GM23248 (cell line): ENCODE measurements at regions not wholly inside any gene's neighbourhood (a gene's known extent, or its start where the extent isn't known, plus 50 kb on each side); places are given as distances from the start of the nearest gene placed in this dataset.

Experiments
- DNase-seq: peaks from one replicate; pipeline ENCODE4 v3.0.0-alpha.2; 2015
- H2AFZ ChIP-seq: fragments of 200-600 bp; sonication (generic); 2 replicates; pipeline ENCODE4 v1.6.1; 2016; ENCODE audit warnings: antibody characterized with exemption
- H3F3A ChIP-seq: fragments of 200-600 bp; sonication (generic); 2 replicates; pipeline ENCODE4 v1.6.1; 2016; ENCODE audit warnings: mild to moderate bottlenecking, antibody characterized with exemption, mixed run types; ENCODE audit not compliant: insufficient read depth
- H3K27ac ChIP-seq: fragments of 200-600 bp; sonication (generic); 2 replicates; pipeline ENCODE4 v1.5.1; 2016; ENCODE audit warnings: mild to moderate bottlenecking
- H3K27me3 ChIP-seq: fragments of 200-600 bp; sonication (generic); replicated peaks from 2 replicates; pipeline ENCODE4 v1.6.1; 2016; ENCODE audit warnings: mild to moderate bottlenecking; ENCODE audit not compliant: insufficient read depth
- H3K36me3 ChIP-seq: fragments of 200-600 bp; sonication (generic); 2 replicates; pipeline ENCODE4 v1.6.1; 2016; ENCODE audit warnings: low read depth, mild to moderate bottlenecking
- H3K4me1 ChIP-seq: fragments of 200-600 bp; sonication (generic); 2 replicates; pipeline ENCODE4 v1.6.1; 2016; ENCODE audit warnings: mild to moderate bottlenecking; ENCODE audit not compliant: insufficient read depth
- H3K4me2 ChIP-seq: fragments of 200-600 bp; sonication (generic); one replicate; pipeline ENCODE4 v1.6.1; 2016; ENCODE audit warnings: mild to moderate bottlenecking; ENCODE audit not compliant: unreplicated experiment
- H3K4me3 ChIP-seq: fragments of 200-600 bp; sonication (generic); 2 replicates; pipeline ENCODE4 v1.5.1; 2016; ENCODE audit warnings: mild to moderate bottlenecking
- H3K79me2 ChIP-seq: fragments of 200-600 bp; sonication (generic); 2 replicates; pipeline ENCODE4 v1.6.1; 2016; ENCODE audit warnings: mild to moderate bottlenecking; ENCODE audit not compliant: insufficient read depth
- H3K9ac ChIP-seq: fragments of 200-600 bp; sonication (generic); 2 replicates; pipeline ENCODE4 v1.6.1; 2016; ENCODE audit warnings: mild to moderate bottlenecking
- H3K9me2 ChIP-seq: fragments of 200-600 bp; sonication (generic); 2 replicates; pipeline ENCODE4 v1.6.1; 2016; ENCODE audit warnings: mixed run types, mild to moderate bottlenecking, moderate library complexity; ENCODE audit not compliant: insufficient read depth
- H3K9me3 ChIP-seq: fragments of 200-600 bp; sonication (generic); one replicate; pipeline ENCODE4 v1.6.1; 2017; ENCODE audit warnings: low read depth
- H4K20me1 ChIP-seq: fragments of 200-600 bp; sonication (generic); 2 replicates; pipeline ENCODE4 v1.6.0; 2016; ENCODE audit not compliant: insufficient read depth
- EZH2 ChIP-seq: fragments of 200-600 bp; sonication (generic); IDR thresholded peaks from 2 replicates; pipeline ENCODE4 v1.6.1; 2018; ENCODE audit warnings: antibody characterized with exemption, mild to moderate bottlenecking; ENCODE audit not compliant: insufficient read depth, poor library complexity, severe bottlenecking
- EZH2phosphoT487 ChIP-seq: fragments of 200-600 bp; sonication (generic); IDR thresholded peaks from 2 replicates; pipeline ENCODE4 v1.6.1; 2018; ENCODE audit warnings: antibody characterized with exemption, moderate library complexity, mild to moderate bottlenecking, low read depth; ENCODE audit not compliant: insufficient read depth
- WGBS, 2 experiments: methylation state at CpG; one replicate each; pipeline ENCODE4 v1.1.6; 2015 to 2017; ENCODE audit warnings: low lambda C conversion rate in 2 of 2, low coverage in 1 of 2; ENCODE audit errors: missing lambda C conversion rate in 2 of 2; 5-methylcytosine and 5-hydroxymethylcytosine counted together
- in situ Hi-C: fragments of 300-500 bp; cut with MboI; formaldehyde crosslinking; loops from 2 replicates; pipeline ENCODE4 v1.15.0; 2020

- H4K20me1 ChIP-seq: no peaks in the 10 kb centered on the region
- 73 to 82% methylated on average over 2 of the region's 2 CpGs for whole genome bisulfite sequencing, 2 experiments
- no peaks in the 10 kb centered on the region for H3K9me2 ChIP-seq
- in situ Hi-C loops: no loop called here
- no peak overlapping the region for H3K9ac ChIP-seq
- H2AFZ ChIP-seq: no peak overlapping the region
- H3K36me3 ChIP-seq: no peaks in the 10 kb centered on the region
- H3K4me1 ChIP-seq: peaks cover 36% of the 10 kb centered on the region
- TF ChIP-seq EZH2phosphoT487 (no peak), EZH2 (no peak)
- no peaks in the 10 kb centered on the region for H3K79me2 ChIP-seq
- no peak overlapping the region for H3K4me3 ChIP-seq
- peaks cover 20% of the 10 kb centered on the region for H3F3A ChIP-seq
- no peak for DNase-seq
- H3K27ac ChIP-seq: no peak overlapping the region
- no peaks in the 10 kb centered on the region for H3K9me3 ChIP-seq
- H3K27me3 ChIP-seq: no peaks in the 10 kb centered on the region
- H3K4me2 ChIP-seq: no peak overlapping the region
Measured at GRCh38 chr2:128538396-128538795, 219.7 kb upstream of the HS6ST1 start.

GRCh38 chr2:128540670-128541069, 222.0 kb upstream of the HS6ST1 start:
- H3K27ac ChIP-seq: no peak overlapping the region
- no peaks in the 10 kb centered on the region for H4K20me1 ChIP-seq
- H3K36me3 ChIP-seq: no peaks in the 10 kb centered on the region
- H3K4me1 ChIP-seq: peaks cover 24% of the 10 kb centered on the region
- no peak overlapping the region for H3K9ac ChIP-seq
- no peak overlapping the region for H3K4me2 ChIP-seq
- in situ Hi-C loops: no loop called here
- H2AFZ ChIP-seq: no peak overlapping the region
- peaks cover 20% of the 10 kb centered on the region for H3F3A ChIP-seq
- H3K9me2 ChIP-seq: no peaks in the 10 kb centered on the region
- no peak overlapping the region for H3K4me3 ChIP-seq
- no peak for DNase-seq
- H3K79me2 ChIP-seq: no peaks in the 10 kb centered on the region
- 91 to 94% methylated on average over 3 of the region's 3 CpGs for WGBS, 2 experiments
- no peak for TF ChIP-seq EZH2
- no peak for TF ChIP-seq EZH2phosphoT487
- H3K27me3 ChIP-seq: no peaks in the 10 kb centered on the region
- no peaks in the 10 kb centered on the region for H3K9me3 ChIP-seq

GRCh38 chr2:128541448-128541847, 222.8 kb upstream of the HS6ST1 start:
- H3K9me2 ChIP-seq: no peaks in the 10 kb centered on the region
- no peak for DNase-seq
- H3K4me3 ChIP-seq: no peak overlapping the region
- peaks cover 15% of the 10 kb centered on the region for H3F3A ChIP-seq
- no peaks in the 10 kb centered on the region for H3K36me3 ChIP-seq
- no peaks in the 10 kb centered on the region for H4K20me1 ChIP-seq
- no peak for TF ChIP-seq EZH2
- TF ChIP-seq EZH2phosphoT487: no peak
- no peak overlapping the region for H3K27ac ChIP-seq
- H3K4me1 ChIP-seq: peaks cover 17% of the 10 kb centered on the region
- H3K79me2 ChIP-seq: no peaks in the 10 kb centered on the region
- H3K4me2 ChIP-seq: no peak overlapping the region
- H3K27me3 ChIP-seq: no peaks in the 10 kb centered on the region
- no peak overlapping the region for H2AFZ ChIP-seq
- H3K9ac ChIP-seq: no peak overlapping the region
- in situ Hi-C loops: no loop called here
- 64 to 72% methylated on average over 2 of the region's 2 CpGs for WGBS, 2 experiments
- H3K9me3 ChIP-seq: no peaks in the 10 kb centered on the region

GRCh38 chr2:128543036-128543435, 224.4 kb upstream of the HS6ST1 start:
- Histone ChIP-seq H3K9me3 (no peaks in the 10 kb centered on the region), H3K4me3 (no peak overlapping the region), H3K9me2 (no peaks in the 10 kb centered on the region), H3K36me3 (no peaks in the 10 kb centered on the region), H2AFZ (no peak overlapping the region), H3K9ac (no peak overlapping the region), H3K79me2 (no peaks in the 10 kb centered on the region), H3K27me3 (no peaks in the 10 kb centered on the region), H3K4me2 (no peak overlapping the region), H3F3A (peaks cover 2% of the 10 kb centered on the region; the same call in 1 of the 2 replicates), H4K20me1 (no peaks in the 10 kb centered on the region), H3K27ac (no peak overlapping the region), H3K4me1 (peaks cover 3% of the 10 kb centered on the region; the same call in 1 of the 2 replicates)
- 89 to 92% methylated on average over 3 of the region's 3 CpGs for WGBS, 2 experiments
- TF ChIP-seq EZH2 (no peak), EZH2phosphoT487 (no peak)
- in situ Hi-C loops: no loop called here
- DNase-seq: no peak

GRCh38 chr2:128543646-128544045, 225.0 kb upstream of the HS6ST1 start:
- no peaks in the 10 kb centered on the region for H3K9me2 ChIP-seq
- WGBS, 2 experiments: 86 to 91% methylated on average over 10 of the region's 10 CpGs
- no peaks in the 10 kb centered on the region for H3K4me1 ChIP-seq
- DNase-seq: no peak
- no peak overlapping the region for H3K4me3 ChIP-seq
- H3K9ac ChIP-seq: no peak overlapping the region
- in situ Hi-C loops: no loop called here
- H4K20me1 ChIP-seq: no peaks in the 10 kb centered on the region
- H2AFZ ChIP-seq: no peak overlapping the region
- TF ChIP-seq EZH2 (no peak), EZH2phosphoT487 (no peak)
- no peaks in the 10 kb centered on the region for H3K36me3 ChIP-seq
- no peaks in the 10 kb centered on the region for H3K9me3 ChIP-seq
- H3F3A ChIP-seq: no peaks in the 10 kb centered on the region
- H3K27ac ChIP-seq: no peak overlapping the region
- no peak overlapping the region for H3K4me2 ChIP-seq
- no peaks in the 10 kb centered on the region for H3K27me3 ChIP-seq
- H3K79me2 ChIP-seq: no peaks in the 10 kb centered on the region
